ENCODE measurements at regions not wholly inside any gene's neighbourhood (a gene's known extent, or its start where the extent isn't known, plus 50 kb on each side); places are given as distances from the start of the nearest gene placed in this dataset.

GRCh38 chr2:236905976-236906375 lies 179.7 kb upstream of the COPS8 start:
- no peaks in the 10 kb centered on the region for H3K9me3 Mint-ChIP-seq
- H3K27me3 Mint-ChIP-seq = peaks cover 0 to 29% (median 17%) of the 10 kb centered on the region in 5 donors
- no peaks in the 10 kb centered on the region for H3K4me1 ChIP-seq (ENCODE audit: control insufficient read depth in 2 of 2, insufficient read depth in 2 of 2, low read length in 2 of 2)
- H3K4me3 Mint-ChIP-seq = no peak overlapping the region
- H3K27me3 ChIP-seq (ENCODE audit: control insufficient read depth in 2 of 2, insufficient read depth in 2 of 2, low read length in 2 of 2) = no peaks in the 10 kb centered on the region
- no peak overlapping the region for H3K27ac ChIP-seq (ENCODE audit: low read depth, low read length)
- H3K9me3 ChIP-seq (ENCODE audit: control insufficient read depth in 2 of 3, low read length in 3 of 3) = no peaks in the 10 kb centered on the region
- H3K27ac Mint-ChIP-seq = no peak overlapping the region
- no peaks in the 10 kb centered on the region for H3K36me3 ChIP-seq (ENCODE audit: control insufficient read depth in 2 of 3, insufficient read depth in 3 of 3, low read length in 3 of 3)
- H3K4me1 Mint-ChIP-seq = no peaks in the 10 kb centered on the region
- intact Hi-C loops (cut with micrococcal nuclease) = no loop called here
- DNase-seq = no peak
- H3K4me3 ChIP-seq (ENCODE audit: low read length) = no peak overlapping the region
- ATAC-seq = no peak
- POLR2A ChIA-PET = no interaction called here
- H3K36me3 Mint-ChIP-seq = no peaks in the 10 kb centered on the region
- CTCF ChIA-PET = no interaction called here

DNA sequence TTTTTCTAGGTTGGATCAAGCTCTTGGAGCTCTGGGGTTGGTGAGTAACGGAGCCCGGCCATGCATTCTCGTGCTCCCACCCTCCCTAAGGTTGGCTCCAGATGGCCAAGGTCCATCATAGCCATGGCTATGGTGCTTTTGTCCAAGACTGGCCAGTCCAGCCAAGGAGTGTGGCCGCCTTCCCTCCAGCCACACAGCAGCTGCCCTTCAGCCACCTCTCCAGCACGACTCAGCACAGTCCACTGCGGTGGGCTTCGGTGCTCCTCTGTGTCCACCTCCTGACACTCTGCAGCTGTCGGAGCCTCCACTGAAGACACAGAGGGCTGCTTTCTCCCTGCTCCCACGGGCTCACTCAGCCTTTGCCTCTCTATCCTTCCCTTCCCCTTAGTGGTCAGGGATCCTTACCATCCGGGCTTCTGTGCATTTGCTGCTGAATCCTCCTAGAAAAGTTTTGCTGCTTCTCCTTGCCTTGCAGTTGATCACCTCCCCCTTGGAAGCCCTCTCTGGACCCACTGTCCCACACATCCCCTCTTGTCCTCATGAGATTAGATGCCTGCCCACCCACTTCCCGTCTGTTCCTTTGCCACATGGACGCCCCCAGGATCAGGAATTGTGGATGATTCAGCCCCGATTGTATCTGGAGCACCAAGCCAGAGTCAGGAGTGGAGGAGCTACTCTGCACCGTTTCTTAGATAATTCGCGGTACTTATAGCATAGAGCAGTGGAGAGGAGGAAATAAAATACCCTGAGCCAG lies 177.1 kb upstream of the COPS8 start:
- CTCF ChIA-PET = no interaction called here
- Mint-ChIP-seq H3K27ac (no peak overlapping the region), H3K4me3 (no peak overlapping the region), H3K9me3 (no peaks in the 10 kb centered on the region), H3K4me1 (no peaks in the 10 kb centered on the region), H3K36me3 (no peaks in the 10 kb centered on the region), H3K27me3 (peaks cover 0 to 26% (median 6%) of the 10 kb centered on the region in 5 donors)
- Histone ChIP-seq H3K27ac (ENCODE audit: low read depth, low read length) (no peak overlapping the region), H3K36me3 (ENCODE audit: control insufficient read depth in 2 of 3, insufficient read depth in 3 of 3, low read length in 3 of 3) (no peaks in the 10 kb centered on the region), H3K4me1 (ENCODE audit: control insufficient read depth in 2 of 2, insufficient read depth in 2 of 2, low read length in 2 of 2) (no peaks in the 10 kb centered on the region), H3K4me3 (ENCODE audit: low read length) (no peak overlapping the region), H3K9me3 (ENCODE audit: control insufficient read depth in 2 of 3, low read length in 3 of 3) (no peaks in the 10 kb centered on the region), H3K27me3 (ENCODE audit: control insufficient read depth in 2 of 2, insufficient read depth in 2 of 2, low read length in 2 of 2) (no peaks in the 10 kb centered on the region)
- ATAC-seq (no peak), DNase-seq (no peak)
- POLR2A ChIA-PET = no interaction called here
- intact Hi-C loops (cut with micrococcal nuclease) = no loop called here

GRCh38 chr2:236909193-236909504 lies 176.5 kb upstream of the COPS8 start:
- H3K4me1 ChIP-seq (ENCODE audit: control insufficient read depth in 2 of 2, insufficient read depth in 2 of 2, low read length in 2 of 2) = no peaks in the 10 kb centered on the region
- H3K27me3 ChIP-seq (ENCODE audit: control insufficient read depth in 2 of 2, insufficient read depth in 2 of 2, low read length in 2 of 2) = no peaks in the 10 kb centered on the region
- intact Hi-C loops (cut with micrococcal nuclease) = no loop called here
- ATAC-seq = no peak
- H3K9me3 ChIP-seq (ENCODE audit: control insufficient read depth in 2 of 3, low read length in 3 of 3) = no peaks in the 10 kb centered on the region
- Mint-ChIP-seq H3K27ac (no peak overlapping the region), H3K36me3 (no peaks in the 10 kb centered on the region), H3K4me1 (no peaks in the 10 kb centered on the region), H3K27me3 (peaks cover 0 to 21% (median 6%) of the 10 kb centered on the region in 5 donors), H3K9me3 (no peaks in the 10 kb centered on the region), H3K4me3 (no peak overlapping the region)
- CTCF ChIA-PET = no interaction called here
- DNase-seq = no peak
- H3K27ac ChIP-seq (ENCODE audit: low read depth, low read length) = no peak overlapping the region
- H3K36me3 ChIP-seq (ENCODE audit: control insufficient read depth in 2 of 3, insufficient read depth in 3 of 3, low read length in 3 of 3) = no peaks in the 10 kb centered on the region
- POLR2A ChIA-PET = no interaction called here
- no peak overlapping the region for H3K4me3 ChIP-seq (ENCODE audit: low read length)

DNA sequence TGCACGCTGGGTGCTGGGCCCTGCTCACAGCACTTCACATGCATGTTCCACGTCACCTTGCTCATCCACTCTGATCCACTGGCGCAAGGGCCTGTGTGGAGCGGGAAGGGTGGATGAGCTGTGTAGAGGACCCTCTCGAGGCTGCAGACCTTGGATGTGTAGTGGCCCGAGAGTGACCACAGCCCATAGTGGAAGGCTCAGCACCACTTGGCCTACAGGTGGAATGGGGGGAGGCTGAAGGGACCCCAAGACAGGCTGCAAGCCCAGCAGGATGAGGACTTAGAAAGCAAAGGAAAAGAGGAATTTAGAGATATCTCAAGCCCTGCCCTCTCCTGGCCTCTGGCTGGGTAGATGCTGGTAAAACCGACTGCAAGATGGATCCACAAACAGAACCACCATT lies 175.9 kb upstream of the COPS8 start:
- intact Hi-C loops (cut with micrococcal nuclease) = no loop called here
- H3K27me3 ChIP-seq (ENCODE audit: control insufficient read depth in 2 of 2, insufficient read depth in 2 of 2, low read length in 2 of 2) = no peaks in the 10 kb centered on the region
- Mint-ChIP-seq H3K27me3 (peaks cover 0 to 16% (median 2%) of the 10 kb centered on the region in 5 donors), H3K36me3 (no peaks in the 10 kb centered on the region), H3K27ac (no peak overlapping the region), H3K4me1 (no peaks in the 10 kb centered on the region), H3K9me3 (no peaks in the 10 kb centered on the region), H3K4me3 (no peak overlapping the region)
- H3K4me3 ChIP-seq (ENCODE audit: low read length) = no peak overlapping the region
- no peak for ATAC-seq
- H3K36me3 ChIP-seq (ENCODE audit: control insufficient read depth in 2 of 3, insufficient read depth in 3 of 3, low read length in 3 of 3) = no peaks in the 10 kb centered on the region
- H3K27ac ChIP-seq (ENCODE audit: low read depth, low read length) = no peak overlapping the region
- ChIA-PET POLR2A (no interaction called here), CTCF (interaction anchor here (0.6 kb wide), 1 partner anchor 100 kb away, joined by 3 read pairs; no protein-coding TSS in a partner anchor)
- no peaks in the 10 kb centered on the region for H3K9me3 ChIP-seq (ENCODE audit: control insufficient read depth in 2 of 3, low read length in 3 of 3)
- no peaks in the 10 kb centered on the region for H3K4me1 ChIP-seq (ENCODE audit: control insufficient read depth in 2 of 2, insufficient read depth in 2 of 2, low read length in 2 of 2)
- DNase-seq = no peak

DNA sequence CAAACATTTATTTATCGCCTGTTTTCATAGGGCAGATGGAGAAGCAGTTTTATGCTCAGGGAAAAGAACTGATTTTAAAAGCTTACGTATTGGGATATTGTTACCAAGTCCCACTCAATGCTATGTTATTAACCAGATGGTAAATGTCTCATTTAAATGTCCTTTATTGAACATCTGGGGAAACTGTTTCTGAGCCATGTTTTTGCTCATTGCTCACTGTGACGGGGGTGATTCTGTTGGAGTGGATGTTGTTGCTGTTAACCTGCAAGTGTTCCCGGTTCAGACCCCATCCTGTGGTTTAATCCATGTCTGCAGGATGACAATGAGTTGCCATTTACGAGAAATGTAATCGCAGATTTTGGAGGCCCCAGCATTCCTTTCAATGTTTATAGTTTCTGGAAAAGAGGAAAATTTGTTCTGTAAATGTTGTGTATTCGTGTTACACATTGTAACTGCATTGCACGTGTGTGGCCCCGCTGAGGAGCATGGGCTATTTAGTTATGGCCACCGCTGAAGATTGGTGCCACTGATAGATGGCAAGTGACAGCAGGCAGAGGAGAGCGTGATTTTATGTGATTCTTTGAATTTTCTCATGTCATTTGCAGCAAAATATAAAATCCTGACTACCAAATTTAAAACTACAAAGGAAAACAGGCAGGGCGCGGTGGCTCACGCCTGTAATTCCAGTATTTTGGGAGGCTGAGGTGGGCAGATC lies 174.8 kb upstream of the COPS8 start:
- Histone ChIP-seq H3K9me3 (ENCODE audit: control insufficient read depth in 2 of 3, low read length in 3 of 3) (no peaks in the 10 kb centered on the region), H3K36me3 (ENCODE audit: control insufficient read depth in 2 of 3, insufficient read depth in 3 of 3, low read length in 3 of 3) (no peaks in the 10 kb centered on the region), H3K27ac (ENCODE audit: low read depth, low read length) (no peak overlapping the region), H3K27me3 (ENCODE audit: control insufficient read depth in 2 of 2, insufficient read depth in 2 of 2, low read length in 2 of 2) (no peaks in the 10 kb centered on the region), H3K4me3 (ENCODE audit: low read length) (no peak overlapping the region), H3K4me1 (ENCODE audit: control insufficient read depth in 2 of 2, insufficient read depth in 2 of 2, low read length in 2 of 2) (no peaks in the 10 kb centered on the region)
- Mint-ChIP-seq H3K36me3 (no peaks in the 10 kb centered on the region), H3K4me1 (no peaks in the 10 kb centered on the region), H3K4me3 (no peak overlapping the region), H3K9me3 (no peaks in the 10 kb centered on the region), H3K27ac (no peak overlapping the region), H3K27me3 (peaks cover 0 to 12% (median 2%) of the 10 kb centered on the region in 5 donors)
- DNase-seq (no peak), ATAC-seq (no peak)
- intact Hi-C loops (cut with micrococcal nuclease) = no loop called here
- POLR2A ChIA-PET = no interaction called here
- CTCF ChIA-PET = no interaction called here

- H3K9me3 ChIP-seq (ENCODE audit: control insufficient read depth in 2 of 3, low read length in 3 of 3) = no peaks in the 10 kb centered on the region
- H3K4me3 ChIP-seq (ENCODE audit: low read length) = no peak overlapping the region
- no peak for DNase-seq
- H3K27ac Mint-ChIP-seq = peak overlapping the region in 2 of 9 donors; percentile 30 to 33
- no peaks in the 10 kb centered on the region for H3K9me3 Mint-ChIP-seq
- no peaks in the 10 kb centered on the region for H3K27me3 ChIP-seq (ENCODE audit: control insufficient read depth in 2 of 2, insufficient read depth in 2 of 2, low read length in 2 of 2)
- ChIA-PET POLR2A (no interaction called here), CTCF (no interaction called here)
- H3K36me3 Mint-ChIP-seq = no peaks in the 10 kb centered on the region
- no peaks in the 10 kb centered on the region for H3K4me1 ChIP-seq (ENCODE audit: control insufficient read depth in 2 of 2, insufficient read depth in 2 of 2, low read length in 2 of 2)
- no peak overlapping the region for H3K27ac ChIP-seq (ENCODE audit: low read depth, low read length)
- no peak for ATAC-seq
- no peak overlapping the region for H3K4me3 Mint-ChIP-seq
- no peaks in the 10 kb centered on the region for H3K36me3 ChIP-seq (ENCODE audit: control insufficient read depth in 2 of 3, insufficient read depth in 3 of 3, low read length in 3 of 3)
- intact Hi-C loops (cut with micrococcal nuclease) = no loop called here
- H3K27me3 Mint-ChIP-seq = peaks cover 0 to 12% (median 3%) of the 10 kb centered on the region in 5 donors
- H3K4me1 Mint-ChIP-seq = no peaks in the 10 kb centered on the region
Observed at GRCh38 chr2:236912326-236913120, 173.2 kb upstream of the COPS8 start.
